H4 (cell line): ENCODE measurements at regions not wholly inside any gene's neighbourhood (a gene's known extent, or its start where the extent isn't known, plus 50 kb on each side); places are given as distances from the start of the nearest gene placed in this dataset.

ENCODE experiments used
- DNase-seq: peaks from one replicate; pipeline ENCODE4 v3.0.0-alpha.2; 2015; ENCODE audit warnings: low spot score

GRCh38 chr18:28526196-28526595 is 349.3 kb upstream of the CDH2 start:
- no peak for DNase-seq

DNA sequence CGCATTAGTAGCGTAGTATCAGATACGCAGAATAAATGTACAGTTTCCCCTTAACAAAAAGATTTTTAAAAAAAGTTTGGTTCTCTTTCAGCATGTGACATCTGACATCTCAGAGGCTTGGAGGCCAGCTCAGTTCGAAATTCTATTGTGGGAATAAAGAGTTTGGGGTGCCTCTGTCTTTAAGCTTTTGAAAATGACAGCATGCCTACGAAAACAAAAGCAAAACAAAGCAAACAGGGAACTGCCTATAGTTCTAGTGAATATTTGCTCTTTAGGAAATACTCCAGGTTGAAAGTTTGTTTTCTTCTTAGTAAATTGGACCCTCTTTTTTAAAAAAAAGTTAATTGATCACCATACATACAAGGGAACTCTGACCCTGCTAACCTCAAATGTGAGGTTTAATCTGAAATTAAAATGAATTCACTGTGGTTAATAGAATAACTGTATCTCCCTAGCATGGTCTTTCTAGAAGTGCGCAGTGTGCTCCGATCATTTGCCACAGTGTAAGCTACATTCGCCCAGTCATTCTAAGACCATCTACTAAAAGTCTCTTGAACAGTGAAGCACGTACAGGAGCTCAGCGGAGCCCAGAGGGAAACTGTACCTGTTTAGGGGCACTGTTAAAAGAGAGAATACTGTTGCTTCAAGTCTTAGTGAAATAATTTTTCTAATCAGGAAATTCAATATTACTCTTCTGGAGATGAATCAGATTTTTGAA is 347.0 kb upstream of the CDH2 start:
- DNase-seq, result no peak

DNA sequence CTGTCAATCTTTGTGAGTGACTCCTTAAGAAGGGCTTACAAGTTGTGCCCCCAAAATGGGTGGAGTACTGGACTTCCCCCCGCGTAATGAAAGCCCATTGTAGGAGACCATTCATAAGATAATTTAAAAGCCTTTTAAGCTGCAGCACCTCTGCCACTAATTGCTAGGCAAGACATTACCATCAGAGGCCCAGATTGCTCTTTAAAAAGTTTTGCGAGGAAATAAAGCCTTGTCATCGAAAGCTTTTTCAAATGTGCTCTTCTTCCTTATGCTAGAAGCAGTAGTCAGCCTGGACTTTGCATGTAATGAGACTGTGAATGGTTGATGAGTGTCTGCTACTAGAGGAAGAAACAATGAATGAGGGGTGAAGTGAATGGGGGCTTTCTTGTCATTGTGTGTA is 345.3 kb upstream of the CDH2 start:
- no peak for DNase-seq

- no peak for DNase-seq
Observed at GRCh38 chr18:28519997-28520396, 343.1 kb upstream of the CDH2 start.

DNA sequence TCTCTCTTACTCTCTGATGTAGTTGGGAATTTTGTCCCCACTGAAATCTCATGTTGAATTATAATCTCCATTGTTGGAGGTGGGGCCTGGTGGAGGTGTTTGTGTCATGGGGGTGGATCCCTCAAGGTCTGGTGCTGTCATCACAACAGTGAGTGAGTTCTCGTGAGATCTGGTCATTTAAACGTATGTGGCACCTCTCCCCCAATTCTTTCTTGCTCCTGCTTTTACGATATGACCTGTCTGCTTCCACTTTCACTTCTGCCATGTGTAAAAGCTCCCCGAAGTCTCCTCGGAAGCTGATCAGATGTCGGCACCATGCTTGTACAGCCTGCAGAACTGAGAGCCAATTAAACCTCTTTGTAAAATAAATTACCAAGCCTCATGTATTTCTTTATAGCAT is 337.8 kb upstream of the CDH2 start:
- DNase-seq, result peak; percentile 58

GRCh38 chr18:28512357-28512756 is 335.4 kb upstream of the CDH2 start:
- DNase-seq, result peak; percentile 30

DNA sequence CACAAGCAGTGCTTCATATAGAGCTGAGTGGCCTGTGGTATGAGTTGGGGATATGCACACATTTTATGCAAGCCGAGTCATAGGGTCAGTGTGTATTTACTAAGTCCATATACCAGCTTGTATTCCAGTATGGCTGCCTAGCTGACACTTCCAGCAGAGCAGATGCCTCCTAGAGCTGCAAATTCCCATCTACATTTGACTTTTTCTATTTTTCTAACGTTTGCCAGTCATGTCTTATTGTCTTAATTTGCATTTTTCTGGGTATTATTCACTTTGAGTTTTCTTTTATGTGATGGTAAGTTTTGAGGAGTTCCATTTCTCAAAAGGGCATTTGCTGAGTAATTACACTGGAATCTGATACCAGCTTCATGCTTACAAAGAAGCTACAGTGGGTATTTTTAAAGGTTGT is 334.5 kb upstream of the CDH2 start:
- no peak for DNase-seq

DNA sequence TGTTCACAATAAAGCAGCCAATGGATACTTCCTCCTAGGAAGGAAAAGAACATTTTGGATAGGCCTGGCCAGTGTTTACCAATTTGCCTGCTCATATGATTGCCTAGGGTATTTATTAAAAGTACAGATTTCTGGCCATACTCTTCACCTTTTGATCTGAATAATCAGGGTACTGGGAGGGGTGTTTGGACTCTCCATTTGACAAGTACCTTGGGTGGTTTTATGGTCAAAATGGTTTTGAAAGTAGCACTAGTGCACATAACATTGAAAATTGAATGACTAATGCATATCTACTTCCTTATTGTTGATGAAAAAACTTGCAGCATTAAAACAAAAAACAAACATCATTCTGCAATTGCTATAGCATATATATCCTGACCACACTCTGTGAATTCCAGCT is 333.3 kb upstream of the CDH2 start:
- no peak for DNase-seq

GRCh38 chr18:28504066-28504465 is 327.1 kb upstream of the CDH2 start:
- DNase-seq, result no peak

DNA sequence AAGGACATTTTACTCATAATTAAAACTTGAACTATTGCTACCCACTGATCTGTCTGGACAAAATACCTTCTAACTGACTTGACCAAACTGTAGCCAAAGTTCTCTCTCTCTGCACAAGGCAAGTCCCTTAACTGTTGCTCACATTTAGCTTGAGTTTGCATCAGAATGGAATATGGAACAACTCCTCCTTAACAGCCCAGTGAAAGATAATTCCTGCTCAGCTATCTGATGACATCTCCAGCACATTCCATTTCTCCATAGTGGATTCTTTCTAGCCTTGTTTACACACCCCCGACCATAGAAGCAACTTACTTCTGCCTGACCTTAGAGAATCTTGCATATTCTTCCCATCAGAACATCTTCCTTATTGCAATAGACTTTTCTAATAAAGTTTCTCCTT is 317.2 kb upstream of the CDH2 start:
- no peak for DNase-seq

DNA sequence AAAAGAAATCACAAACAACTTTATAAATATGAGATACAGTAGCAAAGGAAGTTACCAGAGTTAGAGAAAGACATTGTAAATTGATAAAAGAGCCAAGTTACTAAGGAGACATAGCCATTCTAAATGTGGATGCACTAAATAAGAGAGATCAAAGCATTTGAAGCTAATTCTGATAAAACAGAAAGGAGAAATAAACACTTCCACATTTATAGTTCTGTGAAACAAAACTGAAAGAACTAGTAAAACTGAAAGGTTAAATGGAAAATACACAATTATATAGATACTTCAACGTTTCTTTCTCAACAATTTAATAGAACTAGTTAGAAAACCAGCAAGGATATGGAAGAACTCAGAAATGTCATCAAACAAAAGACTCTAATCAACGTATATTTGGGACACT is 309.0 kb upstream of the CDH2 start:
- no peak for DNase-seq

DNA sequence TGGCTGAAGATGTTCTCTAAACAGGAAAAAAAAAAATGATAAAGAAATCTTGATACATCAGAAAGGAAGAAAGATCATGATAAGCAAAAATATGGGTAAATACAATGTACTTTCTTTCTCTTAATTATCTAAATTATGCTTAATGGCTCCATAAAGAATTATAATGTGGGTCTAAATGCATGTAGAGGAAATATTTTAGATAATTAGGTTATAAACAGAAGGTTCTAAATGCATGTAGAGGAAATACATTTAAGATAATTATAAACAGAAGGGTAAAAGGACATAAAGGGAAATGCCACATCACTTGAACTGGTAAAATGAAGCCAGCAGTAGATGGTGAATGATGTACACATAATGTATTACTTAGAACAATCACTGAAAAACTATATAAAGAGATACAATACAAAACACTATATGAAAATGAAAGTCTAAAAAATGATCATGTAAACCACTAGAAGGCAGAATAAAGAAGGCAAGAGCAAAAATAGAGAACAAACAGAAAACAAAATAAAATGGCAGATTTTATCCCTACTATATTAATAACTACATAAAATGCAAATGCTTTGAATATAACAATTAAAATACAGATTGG is 308.4 kb upstream of the CDH2 start:
- DNase-seq, result no peak

DNA sequence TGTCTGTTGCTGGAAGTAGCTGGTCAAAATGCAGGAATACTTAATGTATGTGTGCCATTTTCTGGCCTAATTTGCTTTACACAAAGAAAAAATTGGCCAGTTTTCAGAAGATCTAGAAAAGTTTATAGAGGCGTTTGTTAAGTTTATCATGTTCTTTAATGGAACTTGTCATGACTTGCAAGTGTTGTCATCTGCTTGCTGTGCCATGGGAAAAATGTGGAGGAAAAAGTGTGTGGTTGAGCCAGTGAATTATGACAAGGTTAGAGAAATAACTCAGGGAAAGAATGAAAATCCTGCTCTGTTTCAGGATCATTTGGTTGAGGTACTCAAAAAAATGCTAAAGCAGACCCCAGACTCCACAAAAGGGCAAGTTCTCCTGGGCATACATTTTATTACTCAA is 301.6 kb upstream of the CDH2 start:
- DNase-seq, result no peak

GRCh38 chr18:28476302-28476701 is 299.4 kb upstream of the CDH2 start:
- no peak for DNase-seq

DNA sequence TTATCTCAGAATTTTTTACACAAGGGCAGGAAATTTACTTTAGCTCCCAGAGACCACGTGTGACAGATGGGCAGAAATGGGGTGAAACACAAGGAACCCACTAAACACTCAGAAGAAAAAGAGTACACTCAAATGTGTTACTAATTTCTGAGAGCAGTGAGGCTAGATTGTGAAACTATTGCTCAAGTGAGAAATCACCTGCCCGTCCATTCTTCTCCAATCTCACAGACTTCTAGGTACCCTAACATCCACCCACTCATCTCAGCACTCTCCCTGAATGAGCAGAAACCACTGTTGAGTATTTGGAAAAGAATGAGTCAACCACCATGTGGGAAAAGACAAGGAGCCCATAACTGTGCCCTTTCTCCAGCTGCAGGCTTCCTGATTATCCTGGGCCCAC is 293.0 kb upstream of the CDH2 start:
- DNase-seq, result peak; percentile 20

GRCh38 chr18:28468901-28469300 is 292.0 kb upstream of the CDH2 start:
- DNase-seq, result no peak

- no peak for DNase-seq
Observed at GRCh38 chr18:28466204-28466603, 289.3 kb upstream of the CDH2 start.

GRCh38 chr18:28459587-28459986 is 282.7 kb upstream of the CDH2 start:
- DNase-seq, result no peak

GRCh38 chr18:28458751-28459150 is 281.8 kb upstream of the CDH2 start:
- DNase-seq, result no peak

GRCh38 chr18:28457784-28458183 is 280.9 kb upstream of the CDH2 start:
- no peak for DNase-seq

GRCh38 chr18:28455971-28456370 is 279.0 kb upstream of the CDH2 start:
- no peak for DNase-seq

- no peak for DNase-seq
Observed at GRCh38 chr18:28439870-28440269, 262.9 kb upstream of the CDH2 start.

GRCh38 chr18:28438381-28438780 is 261.5 kb upstream of the CDH2 start:
- DNase-seq, result no peak

DNA sequence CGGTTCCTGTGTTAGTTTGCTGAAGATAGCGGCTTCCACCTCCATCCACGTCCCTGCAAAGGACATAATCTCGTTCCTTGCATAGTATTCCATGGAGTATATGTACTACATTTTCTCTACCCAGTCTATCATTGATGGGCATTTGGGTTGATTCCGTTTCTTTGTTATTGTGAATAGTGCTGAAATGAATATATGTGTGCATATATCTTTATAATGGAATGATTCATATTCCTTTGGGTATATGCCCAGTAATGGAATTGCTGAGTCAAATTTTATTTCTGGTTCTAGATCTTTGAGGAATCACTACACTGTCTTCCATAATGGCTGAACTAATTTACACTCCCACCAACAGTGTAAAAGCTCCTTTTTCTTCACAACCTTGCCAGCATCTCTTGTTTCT is 255.4 kb upstream of the CDH2 start:
- no peak for DNase-seq
